ENCODE measurements at regions not wholly inside any gene's neighbourhood (a gene's known extent, or its start where the extent isn't known, plus 50 kb on each side); places are given as distances from the start of the nearest gene placed in this dataset.
A peak's percentile ranks its signal among the peaks of the same experiment; 100 is the strongest.

DNA sequence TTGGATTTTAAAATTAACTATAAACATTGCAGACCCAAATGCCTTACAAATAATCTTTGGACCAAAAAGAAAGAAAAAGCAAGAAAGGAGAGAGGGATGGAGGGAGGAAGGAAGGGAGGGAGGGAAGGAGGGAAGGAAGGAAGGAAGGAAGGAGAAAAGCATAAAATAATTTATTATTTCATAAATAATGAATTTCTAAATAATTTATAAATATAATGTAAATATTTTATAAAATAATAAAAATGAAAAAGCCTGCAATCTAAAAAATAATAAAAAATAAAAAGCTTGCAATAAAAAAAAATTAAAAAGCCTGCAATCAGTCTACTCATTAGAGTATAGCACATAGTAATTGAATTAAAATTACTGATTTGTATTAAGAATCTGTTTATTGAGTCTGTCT is 614.3 kb downstream of the ISL1 start:
- ATAC-seq = no peak
- H3K27ac ChIP-seq = no peak overlapping the region
- H3K4me1 ChIP-seq = no peaks in the 10 kb centered on the region
- no peaks in the 10 kb centered on the region for H3K9me3 ChIP-seq
- DNase-seq = no peak
- TF ChIP-seq, protein P1, sequence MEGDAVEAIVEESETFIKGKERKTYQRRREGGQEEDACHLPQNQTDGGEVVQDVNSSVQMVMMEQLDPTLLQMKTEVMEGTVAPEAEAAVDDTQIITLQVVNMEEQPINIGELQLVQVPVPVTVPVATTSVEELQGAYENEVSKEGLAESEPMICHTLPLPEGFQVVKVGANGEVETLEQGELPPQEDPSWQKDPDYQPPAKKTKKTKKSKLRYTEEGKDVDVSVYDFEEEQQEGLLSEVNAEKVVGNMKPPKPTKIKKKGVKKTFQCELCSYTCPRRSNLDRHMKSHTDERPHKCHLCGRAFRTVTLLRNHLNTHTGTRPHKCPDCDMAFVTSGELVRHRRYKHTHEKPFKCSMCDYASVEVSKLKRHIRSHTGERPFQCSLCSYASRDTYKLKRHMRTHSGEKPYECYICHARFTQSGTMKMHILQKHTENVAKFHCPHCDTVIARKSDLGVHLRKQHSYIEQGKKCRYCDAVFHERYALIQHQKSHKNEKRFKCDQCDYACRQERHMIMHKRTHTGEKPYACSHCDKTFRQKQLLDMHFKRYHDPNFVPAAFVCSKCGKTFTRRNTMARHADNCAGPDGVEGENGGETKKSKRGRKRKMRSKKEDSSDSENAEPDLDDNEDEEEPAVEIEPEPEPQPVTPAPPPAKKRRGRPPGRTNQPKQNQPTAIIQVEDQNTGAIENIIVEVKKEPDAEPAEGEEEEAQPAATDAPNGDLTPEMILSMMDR (IDR thresholded peaks at IDR 0.05) = no peak
- intact Hi-C loops (cut with DNase I) = no loop called here
- H3K27me3 ChIP-seq = no peaks in the 10 kb centered on the region
- no peaks in the 10 kb centered on the region for H3K36me3 ChIP-seq
- H3K4me3 ChIP-seq = no peak overlapping the region

DNA sequence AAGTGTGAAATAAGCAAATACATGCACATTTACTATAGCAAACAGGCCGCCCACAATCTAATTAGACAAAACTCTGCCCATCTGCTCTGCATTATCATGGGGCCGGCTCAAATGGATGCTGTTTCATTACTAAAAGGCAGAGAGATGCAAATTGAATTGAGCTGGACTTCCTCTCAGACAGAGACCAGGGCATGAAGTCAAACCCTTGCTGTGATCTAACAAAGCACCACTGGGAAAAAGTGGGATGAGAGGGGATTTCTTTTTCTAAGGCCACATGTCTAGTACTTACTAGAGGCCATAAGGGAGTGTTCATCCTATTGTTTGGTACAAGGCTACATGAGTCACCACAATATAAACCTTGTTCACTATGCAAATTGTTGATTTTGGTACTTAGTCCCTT is 614.7 kb downstream of the ISL1 start:
- intact Hi-C loops (cut with DNase I) = no loop called here
- no peaks in the 10 kb centered on the region for H3K9me3 ChIP-seq
- no peaks in the 10 kb centered on the region for H3K4me1 ChIP-seq
- TF ChIP-seq, protein P1 (IDR thresholded peaks at IDR 0.05) = no peak
- no peak for ATAC-seq
- no peak overlapping the region for H3K4me3 ChIP-seq
- no peaks in the 10 kb centered on the region for H3K36me3 ChIP-seq
- H3K27ac ChIP-seq = no peak overlapping the region
- DNase-seq = no peak
- no peaks in the 10 kb centered on the region for H3K27me3 ChIP-seq

DNA sequence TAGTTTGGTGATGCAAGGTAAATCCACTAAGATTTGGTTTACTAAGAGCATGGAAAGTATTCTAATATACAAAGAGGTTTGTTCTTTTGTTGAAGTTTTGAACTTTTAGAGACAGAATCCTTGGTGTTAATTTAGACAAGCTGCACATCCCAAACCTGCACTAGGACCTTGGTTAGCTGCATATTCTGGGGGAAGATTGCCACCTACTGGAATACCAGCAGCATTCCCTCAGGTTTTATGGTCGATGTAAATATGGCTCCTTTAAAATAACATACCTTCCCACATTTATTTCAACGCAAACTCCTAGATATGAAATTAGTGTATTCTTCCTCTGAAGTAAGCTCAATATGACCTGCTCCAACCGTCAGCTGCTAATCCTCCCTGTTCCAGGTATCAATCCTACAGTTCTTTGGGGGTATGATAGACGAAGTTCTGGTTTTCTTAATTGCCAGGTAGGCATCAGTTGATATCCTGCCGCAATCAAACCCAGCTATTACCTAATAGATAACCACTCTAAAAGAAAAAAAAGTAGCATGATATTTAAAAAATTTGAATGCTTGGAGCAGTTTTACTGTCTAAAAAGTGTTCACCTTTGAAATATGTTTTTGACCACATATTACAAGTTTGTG is 624.1 kb downstream of the ISL1 start:
- peak; percentile 76 for ATAC-seq
- Histone ChIP-seq H3K27me3 (no peaks in the 10 kb centered on the region), H3K36me3 (no peaks in the 10 kb centered on the region), H3K9me3 (no peaks in the 10 kb centered on the region), H3K4me1 (no peaks in the 10 kb centered on the region), H3K27ac (no peak overlapping the region), H3K4me3 (no peak overlapping the region)
- peak in 2 of 4 donors; percentile 22 to 44 for DNase-seq
- TF ChIP-seq, protein P1 (IDR thresholded peaks at IDR 0.05) = peak; percentile 30 to 49
- intact Hi-C loops (cut with DNase I) = no loop called here

DNA sequence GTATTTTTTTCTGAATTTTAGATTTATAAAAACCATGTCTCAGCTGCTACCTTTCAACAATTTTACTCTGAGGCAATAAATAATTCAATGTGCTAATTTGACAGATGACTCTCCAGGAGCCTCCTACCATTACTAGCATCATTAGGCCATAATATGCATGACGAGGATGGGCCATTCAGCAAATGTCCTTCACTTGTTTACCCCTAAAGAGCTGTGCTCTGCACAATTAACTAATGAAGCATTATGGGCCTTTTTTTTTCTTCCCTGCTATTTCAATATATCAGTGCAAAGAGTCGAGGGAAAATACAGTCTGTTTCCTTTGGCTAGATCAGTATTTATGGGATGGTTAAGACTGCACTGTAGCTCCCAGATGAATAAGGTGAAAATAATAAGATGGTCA is 627.2 kb downstream of the ISL1 start:
- DNase-seq (no peak), ATAC-seq (no peak)
- no peaks in the 10 kb centered on the region for H3K9me3 ChIP-seq
- no peaks in the 10 kb centered on the region for H3K36me3 ChIP-seq
- no peaks in the 10 kb centered on the region for H3K27me3 ChIP-seq
- no peak overlapping the region for H3K4me3 ChIP-seq
- TF ChIP-seq, protein P1 (IDR thresholded peaks at IDR 0.05) = no peak
- H3K27ac ChIP-seq = no peak overlapping the region
- no peaks in the 10 kb centered on the region for H3K4me1 ChIP-seq
- intact Hi-C loops (cut with DNase I) = no loop called here

DNA sequence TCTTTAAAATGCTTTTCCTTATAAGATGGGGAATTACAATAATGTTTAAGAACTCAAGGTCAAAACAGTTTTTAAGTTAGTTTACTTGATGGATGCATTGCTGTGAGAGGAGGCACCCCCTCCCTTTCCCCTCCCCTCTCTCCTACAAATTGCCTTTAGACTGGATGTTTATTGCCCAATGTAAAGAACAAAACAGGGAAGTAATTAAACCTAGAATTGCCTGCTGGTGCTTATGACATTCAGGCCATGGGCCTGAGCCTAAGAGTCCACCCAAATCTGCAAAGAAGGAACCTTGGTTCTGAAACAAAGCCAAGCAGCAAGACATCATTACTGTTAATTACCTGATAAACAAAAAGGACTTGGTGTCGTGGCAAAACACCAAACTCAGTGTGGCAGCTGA is 630.3 kb downstream of the ISL1 start:
- no peaks in the 10 kb centered on the region for H3K9me3 ChIP-seq
- intact Hi-C loops (cut with DNase I) = no loop called here
- DNase-seq (no peak), ATAC-seq (no peak)
- H3K27me3 ChIP-seq = no peaks in the 10 kb centered on the region
- TF ChIP-seq, protein P1 (IDR thresholded peaks at IDR 0.05) = no peak
- H3K4me3 ChIP-seq = no peak overlapping the region
- no peak overlapping the region for H3K27ac ChIP-seq
- H3K36me3 ChIP-seq = no peaks in the 10 kb centered on the region
- no peaks in the 10 kb centered on the region for H3K4me1 ChIP-seq

All from left lung (tissue), 4 donors.